ENCODE measurements at regions not wholly inside any gene's neighbourhood (a gene's known extent, or its start where the extent isn't known, plus 50 kb on each side); places are given as distances from the start of the nearest gene placed in this dataset.

DNA sequence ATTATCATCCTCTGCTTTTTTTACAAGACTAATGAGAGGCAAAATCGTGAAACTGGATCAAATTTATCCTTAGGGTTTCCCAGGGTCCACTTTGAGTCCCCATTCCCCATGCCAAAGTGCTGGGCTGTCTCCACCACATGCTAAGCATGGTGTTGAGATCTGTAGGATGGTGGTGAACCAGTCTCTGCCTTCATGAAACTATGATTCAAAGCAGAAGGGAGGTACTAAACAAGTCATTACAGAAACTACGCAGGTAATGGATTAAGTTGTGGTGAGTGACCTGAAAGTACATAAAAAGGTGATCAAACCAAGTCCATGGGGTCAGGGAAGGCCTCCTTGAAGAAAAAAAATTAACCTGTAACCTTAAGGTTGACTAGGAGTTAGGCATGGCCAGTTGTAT, 265.2 kb downstream of the ATG4C start:
- no peak for DNase-seq

DNA sequence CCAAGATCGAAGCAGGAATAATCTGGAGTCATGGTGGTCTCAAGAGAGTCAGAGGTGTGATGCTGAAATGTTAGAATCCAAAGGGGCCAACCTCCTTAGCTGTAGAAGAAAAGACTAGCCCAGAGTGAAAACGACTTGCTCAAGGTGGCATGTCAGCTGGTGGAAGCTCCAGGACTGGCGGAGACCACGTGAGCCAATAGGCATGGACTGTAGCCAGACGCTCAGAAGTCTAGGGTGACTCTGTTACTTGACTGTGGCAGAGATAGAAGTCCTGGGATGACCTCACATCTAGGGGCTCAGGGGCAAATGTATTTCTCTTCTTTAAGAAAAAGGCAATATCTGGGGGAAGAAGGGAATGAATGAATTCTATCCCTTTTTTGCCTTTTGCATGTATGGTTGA, 267.4 kb downstream of the ATG4C start:
- DNase-seq = no peak

DNA sequence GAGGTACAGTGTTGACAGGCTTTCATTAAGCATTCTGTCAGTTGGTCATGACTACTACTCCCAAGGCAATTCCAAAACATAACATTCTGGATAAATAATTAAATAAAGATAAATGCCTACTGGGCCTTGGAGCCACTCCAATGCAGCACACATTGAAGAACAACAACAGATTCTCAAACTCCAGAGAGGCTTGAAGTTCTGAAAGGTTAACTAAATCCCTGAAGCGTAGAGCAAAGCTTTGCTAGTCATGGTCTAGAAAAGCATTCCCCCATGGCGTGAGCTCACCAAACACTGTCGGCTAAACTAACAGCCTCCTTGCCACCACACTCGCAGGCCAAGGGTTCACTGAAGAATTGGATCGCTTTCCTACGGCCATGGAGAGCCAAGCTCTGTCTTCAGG, 268.0 kb downstream of the ATG4C start:
- DNase-seq = no peak

DNA sequence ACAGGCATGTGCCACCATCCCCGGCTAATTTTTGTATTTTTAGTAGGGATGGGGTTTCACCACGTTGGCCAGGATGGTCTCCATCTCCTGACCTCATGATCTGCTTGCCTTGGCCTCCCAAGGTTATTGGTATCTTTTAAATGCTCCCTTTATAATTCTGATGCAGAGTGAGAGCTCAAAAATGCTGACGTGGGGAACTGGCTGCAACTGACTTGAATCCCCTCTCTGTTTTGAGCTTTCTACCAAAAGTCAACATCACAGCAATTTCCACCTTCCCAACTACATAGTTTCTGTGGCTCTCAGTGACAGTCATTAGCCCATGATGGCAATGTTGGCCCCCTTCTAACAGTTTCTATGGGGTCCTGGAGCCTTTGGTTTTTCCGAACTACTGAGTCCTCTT, 268.2 kb upstream of the FOXD3 start:
- DNase-seq = no peak

GRCh38 chr1:63063367-63063766, 259.0 kb upstream of the FOXD3 start:
- no peak for DNase-seq

DNA sequence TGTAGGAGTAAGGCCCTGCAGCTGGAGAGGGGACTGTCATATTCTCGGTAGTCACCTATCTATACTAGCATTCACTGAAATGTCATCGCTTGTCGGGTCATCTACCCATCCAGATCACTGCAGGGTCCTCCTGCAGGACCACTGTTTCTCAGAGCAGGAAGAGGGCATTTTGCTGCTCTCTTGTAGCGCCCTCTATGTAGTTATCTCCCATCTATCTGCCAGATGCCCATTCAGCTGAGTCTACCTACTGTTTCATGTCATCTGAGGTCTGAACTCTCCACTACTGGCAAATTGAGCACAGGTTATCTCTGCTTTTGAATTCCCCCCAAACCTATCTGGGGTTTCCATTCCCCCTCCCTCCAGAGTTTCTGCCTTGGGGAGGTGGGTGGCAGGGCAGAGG, 258.2 kb upstream of the FOXD3 start:
- no peak for DNase-seq

- DNase-seq = no peak
These were observed 253.7 kb upstream of the FOXD3 start for GRCh38 chr1:63068626-63069025.

GRCh38 chr1:63069214-63069613, 253.2 kb upstream of the FOXD3 start:
- DNase-seq = no peak

DNA sequence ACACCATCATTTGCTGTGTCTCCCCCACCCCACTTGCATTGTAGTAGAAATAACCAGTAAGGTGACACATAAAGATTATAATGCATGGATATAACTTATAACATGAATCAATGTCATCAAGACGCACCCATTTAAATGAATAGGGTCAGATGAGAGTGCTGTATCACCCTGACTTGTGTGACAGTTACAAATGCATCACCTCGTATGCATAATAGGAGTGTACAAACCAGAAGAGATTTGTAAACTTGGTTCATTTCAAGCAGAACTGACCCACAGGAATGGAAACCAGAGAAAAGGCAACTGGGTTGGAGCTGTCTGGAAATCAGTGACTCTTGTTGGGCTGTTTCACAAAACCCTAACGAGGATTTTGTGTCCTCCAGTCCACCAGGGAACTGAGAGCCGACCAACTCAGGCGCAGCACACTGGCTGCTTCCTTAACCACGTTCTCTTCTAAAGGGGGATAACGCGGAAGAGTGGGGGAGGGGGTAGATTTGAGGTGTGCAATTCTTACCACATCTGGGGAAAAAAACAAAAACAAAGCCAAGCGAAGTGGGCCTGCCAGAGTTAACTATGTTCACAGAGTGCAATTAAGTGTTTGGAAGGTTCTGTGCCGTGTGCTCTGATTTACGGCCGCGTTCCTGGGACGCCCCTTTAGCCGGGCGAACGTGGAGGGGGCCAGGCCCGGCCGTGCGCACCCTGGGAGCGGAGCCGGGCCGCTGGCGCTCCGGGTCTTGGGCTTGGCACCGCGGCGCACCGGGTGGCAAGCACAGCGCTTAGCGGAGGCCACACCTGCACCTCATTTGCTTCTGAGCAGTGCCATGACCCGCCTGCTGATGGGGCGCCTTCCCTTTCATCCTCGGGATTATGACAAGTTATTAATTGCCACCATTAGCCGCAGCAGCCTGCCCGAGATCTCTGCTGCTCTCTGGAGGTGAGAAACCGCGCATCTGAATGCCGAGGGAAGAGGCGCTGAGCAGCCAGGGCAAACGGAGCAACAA, 248.8 kb upstream of the FOXD3 start:
- DNase-seq = no peak

DNA sequence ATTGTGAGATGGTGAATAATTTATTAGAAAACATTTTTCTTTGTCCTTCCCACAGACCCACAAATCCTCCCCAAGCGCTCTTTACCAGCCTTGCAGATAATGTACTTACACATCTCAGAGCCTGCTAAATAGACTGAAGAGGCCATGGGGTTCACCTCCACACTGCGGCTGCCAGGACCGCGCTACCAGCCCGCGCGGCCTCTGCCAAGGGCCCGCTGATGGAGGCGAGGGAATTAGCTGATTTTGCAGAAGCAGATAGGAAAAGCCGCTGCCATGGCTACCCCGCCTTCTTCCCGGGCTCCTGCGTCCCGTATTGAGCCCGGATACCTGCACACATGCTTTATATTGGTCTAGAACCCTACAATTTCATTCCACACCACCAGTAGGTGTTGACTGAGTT, 248.0 kb upstream of the FOXD3 start:
- no peak for DNase-seq

GRCh38 chr1:63082766-63083165, 239.6 kb upstream of the FOXD3 start:
- DNase-seq = no peak

DNA sequence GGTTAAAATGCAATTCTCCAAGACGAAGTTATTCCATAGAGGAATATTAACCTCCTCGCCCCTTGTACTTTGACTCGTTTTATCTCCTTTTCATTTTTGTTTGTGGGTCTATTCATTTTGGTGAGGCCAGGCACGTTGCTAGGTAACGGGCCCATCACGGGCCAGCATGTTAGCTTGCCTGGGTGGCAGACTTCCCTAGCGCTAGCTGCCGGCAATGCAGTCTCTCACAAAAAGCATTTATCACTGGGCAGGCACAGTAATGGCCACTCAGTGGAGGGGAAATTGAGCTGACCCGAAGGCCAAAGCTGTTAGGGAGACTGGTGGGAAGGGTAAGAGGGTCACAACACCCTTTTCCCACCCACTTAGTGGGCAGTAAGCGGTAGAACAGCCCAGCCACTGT, 234.4 kb upstream of the FOXD3 start:
- DNase-seq = no peak

- DNase-seq = no peak
These were observed 223.2 kb upstream of the FOXD3 start for GRCh38 chr1:63099188-63099587.

GRCh38 chr1:63101336-63101735, 221.0 kb upstream of the FOXD3 start:
- no peak for DNase-seq

DNA sequence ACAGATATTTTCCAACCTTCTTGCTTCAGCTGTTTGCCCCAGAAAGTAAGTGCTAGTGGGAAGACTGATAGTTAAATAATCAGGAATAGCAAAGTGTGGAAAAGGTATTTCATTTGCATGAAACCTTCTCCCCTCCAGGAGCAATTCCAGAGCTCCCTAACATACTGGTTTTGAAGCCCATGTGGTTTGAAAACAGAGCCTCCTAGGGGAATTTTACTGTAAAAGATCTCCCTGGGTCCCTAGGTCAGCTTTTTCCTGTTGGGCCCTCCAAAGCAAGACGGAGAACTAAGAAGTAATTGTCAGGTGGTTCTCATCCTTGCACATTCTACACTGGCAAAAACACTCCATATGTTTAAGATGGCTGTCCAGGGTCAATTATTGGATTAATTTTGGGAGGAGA, 218.7 kb upstream of the FOXD3 start:
- no peak for DNase-seq

DNA sequence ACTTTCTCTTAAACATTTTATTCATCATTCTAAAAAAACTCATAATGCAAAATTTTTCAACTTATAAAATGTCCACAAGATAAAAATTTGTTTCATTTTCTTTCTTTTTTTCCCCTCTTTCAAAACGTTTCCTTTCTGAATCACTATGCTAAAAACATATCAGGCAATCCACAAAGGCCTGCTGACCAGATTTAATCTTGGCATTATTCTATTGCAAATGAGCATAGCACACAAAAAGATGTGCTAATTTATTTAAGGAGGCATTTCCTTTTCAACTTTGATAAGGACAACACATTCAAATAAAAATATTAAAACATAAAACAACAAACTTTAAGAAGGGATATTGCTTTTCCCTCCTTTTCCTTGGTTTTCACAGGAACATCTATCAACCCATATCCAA, 215.3 kb upstream of the FOXD3 start:
- no peak for DNase-seq

- no peak for DNase-seq
These were observed 214.2 kb upstream of the FOXD3 start for GRCh38 chr1:63108206-63108605.

- no peak for DNase-seq
These were observed 210.0 kb upstream of the FOXD3 start for GRCh38 chr1:63112155-63112900.

DNA sequence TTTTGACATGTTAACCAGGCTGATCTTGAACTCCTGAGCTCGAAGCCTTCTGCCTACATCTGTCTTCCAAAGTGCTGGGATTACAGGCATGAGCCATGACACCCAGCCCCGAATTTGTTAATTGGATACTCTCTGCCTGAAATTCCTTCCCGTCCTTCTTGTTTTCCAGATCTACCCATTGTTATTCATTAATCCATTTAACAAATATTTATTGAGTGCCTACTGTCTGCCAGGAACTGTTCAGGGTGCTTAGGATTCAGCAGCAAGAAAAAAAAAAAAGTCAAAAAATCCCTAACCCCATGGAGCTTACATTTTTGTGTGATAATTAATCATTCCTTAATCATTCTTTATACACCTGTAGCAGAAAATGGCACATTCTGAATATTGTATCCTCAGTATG, 206.8 kb upstream of the FOXD3 start:
- DNase-seq = no peak

GRCh38 chr1:63116016-63116415, 206.4 kb upstream of the FOXD3 start:
- no peak for DNase-seq

GRCh38 chr1:63119575-63120155, 202.7 kb upstream of the FOXD3 start:
- DNase-seq = no peak

GRCh38 chr1:63122079-63122478, 200.3 kb upstream of the FOXD3 start:
- no peak for DNase-seq

- DNase-seq = no peak
These were observed 197.6 kb upstream of the FOXD3 start for GRCh38 chr1:63124666-63125191.

GRCh38 chr1:63126104-63126503, 196.3 kb upstream of the FOXD3 start:
- DNase-seq = no peak

All from NCI-H187 treated with DMSO at 0.1 percent for 48 hours (cell line).